Effector memory CD8-positive, alpha-beta T cell (primary cell): ENCODE measurements at regions not wholly inside any gene's neighbourhood (a gene's known extent, or its start where the extent isn't known, plus 50 kb on each side); places are given as distances from the start of the nearest gene placed in this dataset.

Source experiments
- ATAC-seq: fragments of 150-1000 bp; cut with Tn5 transposase; replicated peaks from 2 replicates; pipeline ENCODE4 v1.10.0; 2021; ENCODE audit warnings: mild to moderate bottlenecking, moderate library complexity
- DNase-seq, 3 experiments: peaks; one replicate each; pipeline ENCODE4 v3.0.0; 2021
- H3K27ac Mint-ChIP-seq, 2 donors: one replicate each; pipeline ENCODE4 v1.8.0; 2022; ENCODE audit warnings: mild to moderate bottlenecking in 2 of 2, mixed read lengths in 2 of 2, moderate library complexity in 2 of 2
- H3K27me3 Mint-ChIP-seq, 2 donors: one replicate each; pipeline ENCODE4 v1.8.0; 2022; ENCODE audit warnings: mixed read lengths in 2 of 2
- H3K36me3 Mint-ChIP-seq: one replicate; pipeline ENCODE4 v1.8.0; 2022; ENCODE audit warnings: mild to moderate bottlenecking, moderate library complexity, mixed read lengths; ENCODE audit not compliant: insufficient read depth
- H3K4me1 Mint-ChIP-seq, 2 donors: one replicate each; pipeline ENCODE4 v1.8.0; 2022; ENCODE audit warnings: low read depth in 2 of 2, mixed read lengths in 2 of 2
- H3K4me3 Mint-ChIP-seq, 2 donors: one replicate each; pipeline ENCODE4 v1.8.0; 2022; ENCODE audit warnings: mild to moderate bottlenecking in 2 of 2, mixed read lengths in 2 of 2, moderate library complexity in 2 of 2
- H3K9me3 Mint-ChIP-seq, 2 donors: one replicate each; pipeline ENCODE4 v1.8.0; 2022; ENCODE audit warnings: mixed read lengths in 2 of 2

DNA sequence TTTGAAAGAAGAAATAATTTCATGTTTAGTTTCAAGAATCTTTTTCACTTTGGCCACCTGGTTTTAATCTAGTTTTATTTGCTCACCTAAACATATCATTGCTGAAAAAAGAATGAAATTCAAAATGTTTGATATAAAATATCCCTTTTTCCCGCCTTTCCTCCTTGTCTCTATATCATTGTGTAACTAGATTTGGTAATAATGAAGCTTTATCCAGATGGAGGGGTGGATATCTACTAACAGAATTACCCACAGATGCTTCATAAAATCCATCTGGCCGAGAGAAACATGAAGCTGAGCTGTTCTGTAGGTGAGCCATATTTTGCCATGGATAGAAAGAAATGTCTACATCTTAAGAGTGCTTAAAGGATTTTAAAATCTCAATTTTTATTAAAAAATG lies 214.7 kb downstream of the ICE1 start:
- DNase-seq: no peak
- no peak overlapping the region for H3K4me3 Mint-ChIP-seq
- H3K4me1 Mint-ChIP-seq: no peaks in the 10 kb centered on the region
- no peak for ATAC-seq
- H3K9me3 Mint-ChIP-seq: peaks cover 0 to 3% of the 10 kb centered on the region in 2 donors
- H3K27me3 Mint-ChIP-seq: peaks cover 16 to 20% of the 10 kb centered on the region in 2 donors
- H3K27ac Mint-ChIP-seq: no peak overlapping the region
- H3K36me3 Mint-ChIP-seq: no peaks in the 10 kb centered on the region

DNA sequence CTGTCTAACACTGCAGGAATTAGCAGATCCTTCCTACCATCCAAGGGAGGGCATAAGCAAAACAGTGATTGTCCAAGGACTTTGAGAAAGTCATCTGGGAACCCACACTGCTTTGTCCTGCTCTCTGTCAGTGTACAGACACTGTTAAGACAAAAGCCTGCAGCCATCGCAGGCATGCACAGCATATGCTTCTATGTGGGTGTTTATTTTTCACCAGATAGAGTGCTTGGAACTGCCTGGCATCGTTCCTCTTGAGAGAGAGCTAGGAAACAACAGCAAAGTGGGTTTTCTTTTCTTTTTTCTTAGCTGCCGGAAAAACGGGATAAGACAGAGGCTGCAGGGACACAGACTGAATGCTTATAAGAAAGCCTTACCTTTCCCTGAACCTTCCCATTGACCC lies 212.3 kb downstream of the ICE1 start:
- Mint-ChIP-seq H3K4me1 (no peaks in the 10 kb centered on the region), H3K27ac (no peak overlapping the region), H3K36me3 (no peaks in the 10 kb centered on the region), H3K4me3 (no peak overlapping the region), H3K9me3 (peaks cover 0 to 3% of the 10 kb centered on the region in 2 donors), H3K27me3 (peaks cover 11 to 17% of the 10 kb centered on the region in 2 donors)
- ATAC-seq: no peak
- no peak for DNase-seq

DNA sequence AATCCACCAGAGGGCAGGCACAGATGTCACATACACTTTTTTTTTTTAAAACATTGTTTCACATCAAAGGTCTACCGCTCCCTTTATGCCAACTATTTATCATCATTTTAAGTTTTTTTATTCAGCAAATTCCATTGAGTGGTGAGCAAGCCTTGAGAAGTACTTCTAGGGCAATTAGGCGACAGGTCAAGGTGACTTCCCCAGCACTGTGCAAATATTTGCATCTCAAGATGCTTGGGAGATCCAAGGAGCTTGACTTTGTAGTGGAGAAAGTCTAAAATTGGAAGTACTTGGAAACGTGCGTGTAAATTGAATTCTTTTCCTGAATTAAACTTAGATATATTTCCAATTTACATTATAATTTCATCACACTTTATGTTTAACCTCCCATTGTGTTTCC lies 211.1 kb downstream of the ICE1 start:
- no peak overlapping the region for H3K4me3 Mint-ChIP-seq
- DNase-seq (no peak), ATAC-seq (no peak)
- H3K9me3 Mint-ChIP-seq: peaks cover 0 to 3% of the 10 kb centered on the region in 2 donors
- no peaks in the 10 kb centered on the region for H3K4me1 Mint-ChIP-seq
- no peaks in the 10 kb centered on the region for H3K36me3 Mint-ChIP-seq
- peaks cover 11 to 14% of the 10 kb centered on the region in 2 donors for H3K27me3 Mint-ChIP-seq
- H3K27ac Mint-ChIP-seq: no peak overlapping the region

DNA sequence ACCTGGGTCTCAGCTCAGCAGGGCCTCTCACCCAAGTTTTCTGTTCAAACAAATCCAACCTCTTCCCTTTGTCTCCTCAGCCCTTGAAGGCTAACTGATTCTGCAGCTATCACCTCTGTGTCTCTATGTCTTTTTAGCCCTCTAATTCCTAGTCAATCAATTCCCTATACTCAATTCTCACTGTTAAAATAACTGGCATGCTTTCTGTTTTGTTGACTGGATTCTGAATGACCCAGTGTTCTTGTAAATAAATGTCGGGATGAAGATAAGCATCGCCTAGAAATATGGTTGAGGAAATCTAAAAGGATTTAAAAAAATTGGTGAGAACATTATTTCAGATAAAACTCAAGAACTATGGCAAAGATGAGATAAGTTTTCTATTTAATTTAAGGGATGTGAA lies 210.2 kb downstream of the ICE1 start:
- no peaks in the 10 kb centered on the region for H3K4me1 Mint-ChIP-seq
- peaks cover 0 to 3% of the 10 kb centered on the region in 2 donors for H3K9me3 Mint-ChIP-seq
- no peak overlapping the region for H3K4me3 Mint-ChIP-seq
- DNase-seq (no peak), ATAC-seq (no peak)
- H3K27ac Mint-ChIP-seq: no peak overlapping the region
- H3K27me3 Mint-ChIP-seq: peaks cover 6 to 7% of the 10 kb centered on the region in 2 donors
- no peaks in the 10 kb centered on the region for H3K36me3 Mint-ChIP-seq

DNA sequence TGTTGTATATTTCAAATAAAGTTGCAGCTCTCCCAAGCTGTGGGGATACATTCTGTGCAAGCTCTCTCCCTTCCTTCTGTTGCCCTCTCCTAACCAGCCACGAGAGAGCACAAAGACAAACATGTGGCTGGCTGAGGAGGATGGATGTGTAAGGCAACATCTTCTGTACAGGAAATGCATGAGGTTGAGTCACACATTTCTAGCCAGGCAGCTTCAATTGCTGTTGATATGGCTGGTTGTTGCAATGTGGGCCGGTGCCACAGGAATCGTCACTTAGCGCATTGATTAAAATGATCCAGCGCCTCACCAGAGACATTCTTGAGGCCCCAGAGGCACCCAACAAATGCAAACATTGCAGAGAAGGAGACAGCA lies 207.1 kb downstream of the ICE1 start:
- Mint-ChIP-seq H3K27me3 (peaks cover 7 to 15% of the 10 kb centered on the region in 2 donors), H3K27ac (no peak overlapping the region), H3K4me3 (no peak overlapping the region), H3K4me1 (no peaks in the 10 kb centered on the region), H3K9me3 (peaks cover 3 to 4% of the 10 kb centered on the region in 2 donors), H3K36me3 (no peaks in the 10 kb centered on the region)
- ATAC-seq (no peak), DNase-seq (no peak)

DNA sequence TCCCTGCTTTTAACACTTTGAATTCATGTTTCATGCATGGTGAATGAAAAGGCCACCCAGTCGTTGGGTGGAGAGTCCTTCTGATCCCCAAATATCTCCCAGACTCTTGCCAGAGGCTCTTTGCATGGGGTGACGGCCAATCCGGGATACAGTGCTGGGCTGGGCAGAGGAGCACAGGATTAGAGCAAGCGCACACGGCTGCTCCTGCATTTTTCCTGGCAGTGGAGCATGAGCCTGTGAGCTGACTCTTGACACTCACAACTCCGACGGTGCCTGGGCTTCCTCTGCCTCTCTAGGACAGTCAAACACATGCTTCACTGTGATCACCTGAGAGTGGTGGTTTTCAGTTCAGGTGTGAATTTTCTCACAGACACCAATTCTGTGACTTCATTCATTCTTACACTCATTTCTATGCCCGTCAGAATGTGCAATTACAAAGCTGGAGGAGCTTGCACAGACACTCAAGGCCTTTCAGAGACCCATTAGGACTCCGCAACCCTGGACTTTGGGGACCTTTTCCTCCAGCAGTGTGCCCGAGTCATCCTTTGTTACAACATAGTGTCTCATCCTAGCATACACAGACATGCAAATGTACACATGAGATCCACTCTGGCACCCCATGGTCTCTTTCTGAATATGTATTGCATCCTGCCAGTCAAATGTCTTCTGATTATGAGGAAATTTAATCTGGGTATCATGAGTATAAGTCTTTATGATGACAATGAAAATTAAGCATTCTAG lies 206.6 kb downstream of the ICE1 start:
- Mint-ChIP-seq H3K27me3 (peaks cover 7 to 15% of the 10 kb centered on the region in 2 donors), H3K27ac (no peak overlapping the region), H3K36me3 (no peaks in the 10 kb centered on the region), H3K4me3 (no peak overlapping the region), H3K9me3 (peaks cover 2 to 10% of the 10 kb centered on the region in 2 donors), H3K4me1 (no peaks in the 10 kb centered on the region)
- DNase-seq: no peak
- no peak for ATAC-seq

DNA sequence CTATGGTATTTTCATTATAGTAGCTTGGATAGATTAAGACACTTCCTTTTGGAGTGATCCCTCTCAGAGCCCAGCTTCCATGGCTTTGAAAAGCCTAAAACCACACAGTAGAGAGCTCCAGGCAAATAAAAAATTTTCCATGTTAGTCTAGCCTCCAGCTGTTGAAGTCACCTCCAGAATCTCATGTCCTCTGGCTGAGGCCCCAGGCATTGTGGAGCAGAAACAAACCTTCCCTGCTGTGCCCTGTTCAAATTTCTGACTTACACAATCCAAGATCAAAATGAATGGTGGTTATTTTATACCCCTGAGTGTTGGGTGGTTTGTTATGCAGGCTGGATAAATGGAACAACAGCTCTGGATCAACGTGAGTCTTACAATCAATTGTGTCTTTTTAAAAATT lies 203.9 kb downstream of the ICE1 start:
- DNase-seq (no peak), ATAC-seq (no peak)
- Mint-ChIP-seq H3K27me3 (peaks cover 0 to 15% of the 10 kb centered on the region in 2 donors), H3K27ac (no peak overlapping the region), H3K4me1 (no peaks in the 10 kb centered on the region), H3K4me3 (no peak overlapping the region), H3K9me3 (peaks cover 3 to 10% of the 10 kb centered on the region in 2 donors), H3K36me3 (no peaks in the 10 kb centered on the region)

DNA sequence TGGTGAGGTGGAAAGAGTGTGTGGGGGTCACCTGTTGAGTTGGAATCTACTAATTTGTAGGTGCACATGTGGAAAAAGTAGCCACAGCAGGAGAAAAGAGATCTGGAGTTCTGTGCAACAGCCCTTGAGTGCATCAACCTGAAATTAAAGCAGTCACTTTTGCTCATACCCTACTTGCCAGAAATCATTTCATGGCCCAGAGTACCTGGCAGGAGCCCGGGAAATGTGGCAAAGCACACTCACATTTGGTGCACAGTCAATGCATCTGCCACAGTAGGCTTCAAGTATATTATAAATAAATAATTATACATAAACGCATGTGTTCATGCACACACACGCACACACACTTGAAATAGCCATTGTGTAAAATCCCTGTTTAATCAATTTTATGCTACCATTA lies 203.0 kb downstream of the ICE1 start:
- Mint-ChIP-seq H3K9me3 (peaks cover 3 to 10% of the 10 kb centered on the region in 2 donors), H3K36me3 (no peaks in the 10 kb centered on the region), H3K4me3 (no peak overlapping the region), H3K4me1 (no peaks in the 10 kb centered on the region), H3K27ac (no peak overlapping the region), H3K27me3 (peaks cover 0 to 15% of the 10 kb centered on the region in 2 donors)
- DNase-seq: no peak
- ATAC-seq: no peak

DNA sequence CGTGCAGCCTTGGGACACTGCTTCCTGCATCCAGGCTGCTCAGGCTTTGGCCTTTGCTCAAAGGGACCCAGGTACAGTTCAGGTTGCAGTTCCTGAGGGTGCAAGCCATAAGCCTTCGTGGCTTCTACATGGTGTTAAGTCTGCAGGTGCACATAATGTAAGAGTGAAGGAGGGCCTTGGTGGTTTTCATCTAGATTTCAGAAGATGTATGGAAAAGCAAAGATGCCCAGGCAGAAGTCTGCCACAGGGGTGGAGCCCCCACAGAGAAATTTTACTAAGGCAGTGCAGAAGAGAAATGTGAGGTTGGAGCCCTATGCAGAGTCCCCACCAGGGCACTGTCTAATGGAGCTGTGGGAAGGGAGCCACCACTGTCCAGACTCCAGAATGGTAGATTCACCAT lies 200.9 kb downstream of the ICE1 start:
- DNase-seq: no peak
- no peak overlapping the region for H3K27ac Mint-ChIP-seq
- peaks cover 0 to 15% of the 10 kb centered on the region in 2 donors for H3K27me3 Mint-ChIP-seq
- peaks cover 3 to 10% of the 10 kb centered on the region in 2 donors for H3K9me3 Mint-ChIP-seq
- no peaks in the 10 kb centered on the region for H3K4me1 Mint-ChIP-seq
- ATAC-seq: no peak
- H3K4me3 Mint-ChIP-seq: no peak overlapping the region
- H3K36me3 Mint-ChIP-seq: no peaks in the 10 kb centered on the region

DNA sequence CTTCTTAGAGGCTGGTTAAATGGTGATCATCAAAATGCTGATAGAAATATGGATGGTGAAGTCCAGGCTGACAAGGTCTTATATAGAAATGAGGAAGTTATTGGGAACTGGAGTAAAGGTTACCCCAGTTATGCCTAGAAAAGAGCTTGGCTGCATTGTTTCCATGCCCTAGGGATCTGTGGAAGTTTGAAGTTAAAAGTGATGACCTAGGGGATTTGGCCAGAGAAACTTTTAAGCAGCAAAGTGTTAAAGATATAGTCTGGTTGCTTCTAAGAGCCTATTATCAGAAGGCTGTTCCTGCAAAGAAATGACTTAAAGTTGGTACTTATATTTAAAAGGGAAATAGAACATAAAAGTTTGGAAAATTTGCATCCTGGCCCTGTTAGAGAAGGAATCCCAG lies 200.3 kb downstream of the ICE1 start:
- peaks cover 3 to 10% of the 10 kb centered on the region in 2 donors for H3K9me3 Mint-ChIP-seq
- no peak overlapping the region for H3K27ac Mint-ChIP-seq
- no peak for ATAC-seq
- no peak for DNase-seq
- no peaks in the 10 kb centered on the region for H3K4me1 Mint-ChIP-seq
- no peaks in the 10 kb centered on the region for H3K36me3 Mint-ChIP-seq
- no peak overlapping the region for H3K4me3 Mint-ChIP-seq
- peaks cover 0 to 15% of the 10 kb centered on the region in 2 donors for H3K27me3 Mint-ChIP-seq

DNA sequence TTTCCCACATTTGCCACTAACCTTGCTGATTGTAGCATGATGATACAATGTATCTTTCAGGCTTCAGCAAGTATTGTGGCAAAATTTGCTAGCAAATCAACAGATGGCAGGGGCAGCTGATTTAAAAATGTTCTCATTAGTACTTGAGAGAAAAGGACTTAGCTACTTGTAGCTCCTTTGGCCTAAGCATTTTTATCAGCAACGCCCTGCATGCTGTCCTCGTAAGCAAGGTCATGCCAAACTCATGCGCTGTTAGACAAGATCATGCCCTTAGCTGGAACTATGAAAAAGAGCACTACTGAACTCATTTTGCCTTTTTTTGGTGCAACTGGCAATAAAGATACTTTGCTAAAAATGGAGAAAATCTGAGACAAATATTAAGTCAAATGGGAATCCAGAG lies 197.1 kb downstream of the ICE1 start:
- Mint-ChIP-seq H3K9me3 (peaks cover 3 to 6% of the 10 kb centered on the region in 2 donors), H3K4me1 (no peaks in the 10 kb centered on the region), H3K27ac (no peak overlapping the region), H3K27me3 (peaks cover 6 to 19% of the 10 kb centered on the region in 2 donors), H3K4me3 (no peak overlapping the region), H3K36me3 (no peaks in the 10 kb centered on the region)
- DNase-seq (no peak), ATAC-seq (no peak)

DNA sequence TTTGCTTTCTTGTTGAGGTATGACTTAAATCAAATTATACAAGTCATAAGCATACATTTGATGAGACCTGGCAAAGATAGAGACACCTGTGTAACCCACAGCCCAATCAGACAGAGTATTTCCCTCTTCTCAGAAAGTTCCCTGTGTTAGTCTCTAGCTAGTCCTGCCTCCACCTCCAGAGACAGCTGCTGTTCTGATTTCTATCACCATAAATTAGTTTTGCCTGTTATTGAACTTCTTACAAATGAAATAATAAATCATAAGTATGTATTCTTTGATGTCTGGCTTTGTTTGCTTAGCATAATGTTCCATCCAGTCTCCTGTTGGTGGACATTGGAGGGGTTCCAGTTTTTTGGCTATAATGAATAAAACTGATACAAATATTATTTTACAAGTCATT lies 194.5 kb downstream of the ICE1 start:
- Mint-ChIP-seq H3K4me3 (no peak overlapping the region), H3K9me3 (no peaks in the 10 kb centered on the region), H3K4me1 (no peaks in the 10 kb centered on the region), H3K27ac (no peak overlapping the region), H3K36me3 (no peaks in the 10 kb centered on the region), H3K27me3 (peaks cover 6 to 19% of the 10 kb centered on the region in 2 donors)
- ATAC-seq (no peak), DNase-seq (no peak)

DNA sequence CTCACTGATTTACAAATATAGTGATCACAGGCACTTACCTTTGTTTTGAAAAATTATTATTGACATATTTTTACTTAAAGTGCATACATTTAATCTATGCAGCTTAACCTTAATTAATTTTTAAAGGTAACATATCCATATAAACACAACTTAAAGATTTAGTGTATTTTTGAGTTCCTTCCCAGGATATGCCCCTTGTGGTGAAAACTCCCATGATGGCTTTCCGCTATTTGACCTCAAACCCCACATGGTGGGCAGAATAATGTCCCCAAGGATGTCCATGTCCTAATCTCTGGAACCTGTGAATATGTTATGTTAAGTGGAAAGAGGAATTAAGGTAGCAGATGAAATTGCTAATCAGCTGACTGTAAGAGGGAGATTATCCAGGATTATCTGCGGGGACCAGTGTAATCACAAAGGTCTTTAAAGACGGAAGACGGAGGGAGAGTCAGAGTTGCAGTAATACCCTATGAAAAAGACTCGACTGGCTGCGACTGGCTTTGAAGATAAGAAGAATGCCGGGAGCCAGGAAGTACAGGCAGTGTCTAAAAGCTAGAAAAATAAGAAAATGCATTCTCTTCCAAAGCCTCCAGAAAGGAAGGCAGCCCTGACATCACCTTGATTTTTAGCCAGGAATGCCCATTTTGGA lies 193.9 kb downstream of the ICE1 start:
- no peak for ATAC-seq
- Mint-ChIP-seq H3K36me3 (no peaks in the 10 kb centered on the region), H3K4me1 (no peaks in the 10 kb centered on the region)

DNA sequence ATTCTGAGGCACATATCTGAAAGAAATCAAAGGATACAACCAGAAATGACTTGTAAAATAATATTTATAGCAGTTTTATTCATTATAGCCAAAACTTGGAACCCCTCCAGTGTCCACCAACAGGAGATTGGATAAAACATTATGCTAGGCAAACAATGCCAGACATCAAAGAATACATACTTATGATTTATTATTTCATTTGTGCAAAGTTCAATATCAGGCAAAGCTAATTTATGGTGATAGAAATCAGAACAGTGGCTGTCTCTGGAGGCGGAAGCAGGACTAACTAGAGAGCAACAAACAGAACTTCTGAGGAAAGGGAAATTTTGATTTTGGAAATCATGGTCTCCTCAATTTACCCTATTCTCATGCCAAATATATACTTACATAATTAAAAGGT lies 193.1 kb downstream of the ICE1 start:
- H3K36me3 Mint-ChIP-seq: no peaks in the 10 kb centered on the region
- ATAC-seq: no peak
- H3K4me3 Mint-ChIP-seq: no peak overlapping the region
- no peaks in the 10 kb centered on the region for H3K4me1 Mint-ChIP-seq
- no peak for DNase-seq
- no peak overlapping the region for H3K27ac Mint-ChIP-seq
- H3K27me3 Mint-ChIP-seq: peaks cover 6 to 19% of the 10 kb centered on the region in 2 donors
- H3K9me3 Mint-ChIP-seq: no peaks in the 10 kb centered on the region

More for the DNA sequence above, 193.9 kb downstream of the ICE1 start:
- no peak for DNase-seq
- H3K27me3 Mint-ChIP-seq: peaks cover 6 to 19% of the 10 kb centered on the region in 2 donors
- H3K4me3 Mint-ChIP-seq: no peak overlapping the region
- no peaks in the 10 kb centered on the region for H3K9me3 Mint-ChIP-seq
- H3K27ac Mint-ChIP-seq: no peak overlapping the region
